GM12875 (cell line): ENCODE measurements at regions not wholly inside any gene's neighbourhood (a gene's known extent, or its start where the extent isn't known, plus 50 kb on each side); places are given as distances from the start of the nearest gene placed in this dataset.
A peak's percentile ranks its signal among the peaks of the same experiment; 100 is the strongest.

Experiments used
- H3K4me3 ChIP-seq: one replicate; pipeline ENCODE4 v1.5.1; 2011; ENCODE audit warnings: low read depth, low read length, control low read depth
- TF ChIP-seq, protein P1 (sequence below): IDR thresholded peaks from 2 replicates; pipeline ENCODE4 v1.5.1; 2011; ENCODE audit warnings: low read depth, mild to moderate bottlenecking, control low read depth, inconsistent platforms, low read length, moderate library complexity, borderline replicate concordance; ENCODE audit not compliant: insufficient read depth

DNA sequence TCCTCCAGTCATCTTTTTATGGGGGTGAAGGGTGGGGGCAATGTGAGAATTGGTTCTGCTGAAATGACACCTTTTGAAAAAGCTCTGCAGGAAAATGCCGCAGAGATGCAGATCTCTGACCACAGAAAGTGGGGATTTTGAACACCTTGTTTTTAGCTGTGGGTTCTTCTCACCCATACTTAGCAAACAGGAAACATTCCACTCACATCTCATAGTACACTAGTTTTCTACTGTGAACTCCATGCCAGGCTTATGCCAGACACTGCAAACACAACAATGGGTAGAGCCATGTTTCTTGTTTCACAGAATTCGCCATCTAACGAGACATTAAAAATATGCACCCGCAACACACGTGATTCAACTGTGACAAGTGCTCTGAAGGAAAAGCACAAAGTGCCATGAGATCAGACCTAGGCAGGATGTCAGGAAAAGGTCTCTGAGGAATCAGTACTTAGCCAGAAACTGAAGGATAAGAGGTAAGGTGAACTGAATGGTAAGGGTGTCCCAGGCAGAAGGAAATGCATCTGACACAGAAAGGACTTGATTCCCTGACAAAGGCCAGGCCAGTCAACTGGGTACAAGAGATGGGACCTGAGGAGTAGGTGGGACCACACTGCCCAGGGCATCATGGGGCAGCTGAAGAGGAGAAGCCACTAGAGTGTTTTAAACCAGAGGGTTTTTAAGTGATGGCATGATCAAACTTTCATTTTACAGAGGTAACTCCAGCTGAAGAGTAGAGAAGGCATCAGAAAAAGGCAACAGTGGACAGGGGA is 83.8 kb upstream of the JAK1 start:
- TF ChIP-seq, protein P1, sequence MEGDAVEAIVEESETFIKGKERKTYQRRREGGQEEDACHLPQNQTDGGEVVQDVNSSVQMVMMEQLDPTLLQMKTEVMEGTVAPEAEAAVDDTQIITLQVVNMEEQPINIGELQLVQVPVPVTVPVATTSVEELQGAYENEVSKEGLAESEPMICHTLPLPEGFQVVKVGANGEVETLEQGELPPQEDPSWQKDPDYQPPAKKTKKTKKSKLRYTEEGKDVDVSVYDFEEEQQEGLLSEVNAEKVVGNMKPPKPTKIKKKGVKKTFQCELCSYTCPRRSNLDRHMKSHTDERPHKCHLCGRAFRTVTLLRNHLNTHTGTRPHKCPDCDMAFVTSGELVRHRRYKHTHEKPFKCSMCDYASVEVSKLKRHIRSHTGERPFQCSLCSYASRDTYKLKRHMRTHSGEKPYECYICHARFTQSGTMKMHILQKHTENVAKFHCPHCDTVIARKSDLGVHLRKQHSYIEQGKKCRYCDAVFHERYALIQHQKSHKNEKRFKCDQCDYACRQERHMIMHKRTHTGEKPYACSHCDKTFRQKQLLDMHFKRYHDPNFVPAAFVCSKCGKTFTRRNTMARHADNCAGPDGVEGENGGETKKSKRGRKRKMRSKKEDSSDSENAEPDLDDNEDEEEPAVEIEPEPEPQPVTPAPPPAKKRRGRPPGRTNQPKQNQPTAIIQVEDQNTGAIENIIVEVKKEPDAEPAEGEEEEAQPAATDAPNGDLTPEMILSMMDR = no peak
- no peak overlapping the region for H3K4me3 ChIP-seq

- no peak overlapping the region for H3K4me3 ChIP-seq
- TF ChIP-seq, protein P1 = no peak
Measured at GRCh38 chr1:65050735-65051134, 84.4 kb upstream of the JAK1 start.

- TF ChIP-seq, protein P1 = no peak
- no peak overlapping the region for H3K4me3 ChIP-seq
Measured at GRCh38 chr1:65054481-65054880, 88.1 kb upstream of the JAK1 start.

DNA sequence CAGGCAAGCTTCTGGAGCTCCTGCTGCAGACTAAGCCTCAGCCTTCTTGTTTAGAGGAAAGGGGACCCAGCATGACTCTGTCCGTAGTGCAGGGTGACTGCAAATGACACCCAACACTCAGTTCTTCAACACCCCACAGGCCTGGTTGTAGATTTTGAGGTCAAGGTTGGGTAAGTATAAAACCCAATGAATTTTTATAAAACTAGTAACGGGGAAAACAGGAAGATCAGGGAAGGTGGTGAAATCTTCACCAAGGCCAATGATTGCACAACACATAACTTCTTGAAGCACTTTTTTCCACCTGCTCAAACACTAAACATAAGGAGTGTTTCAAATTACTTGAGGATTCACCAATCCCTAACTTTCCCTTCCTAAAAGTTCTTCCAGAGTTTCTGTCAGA is 89.4 kb upstream of the JAK1 start:
- TF ChIP-seq, protein P1 = no peak
- no peak overlapping the region for H3K4me3 ChIP-seq

- H3K4me3 ChIP-seq = no peak overlapping the region
- TF ChIP-seq, protein P1 = no peak
Measured at GRCh38 chr1:65056234-65056633, 89.9 kb upstream of the JAK1 start.

- H3K4me3 ChIP-seq = no peak overlapping the region
- TF ChIP-seq, protein P1 = no peak
Measured at GRCh38 chr1:65056866-65057265, 90.5 kb upstream of the JAK1 start.

GRCh38 chr1:65059930-65060538 is 88.0 kb upstream of the AK4 start:
- TF ChIP-seq, protein P1 = peak; percentile 23; the same call in 1 of the 2 replicates

More at GRCh38 chr1:65059930-65060538, 88.0 kb upstream of the AK4 start:
- no peak overlapping the region for H3K4me3 ChIP-seq
